GM03348 (cell line): ENCODE measurements at regions not wholly inside any gene's neighbourhood (a gene's known extent, or its start where the extent isn't known, plus 50 kb on each side); places are given as distances from the start of the nearest gene placed in this dataset.
A peak's percentile ranks its signal among the peaks of the same experiment; 100 is the strongest.
"Not testable (repeated sequence)": the region's sequence is repeated elsewhere in the genome, so short reads cannot be mapped to it uniquely, and the experiment has no call there.

Experiments used
- DNase-seq: peaks from one replicate; pipeline ENCODE4 v3.0.0; 2012; ENCODE audit warnings: low spot score

DNA sequence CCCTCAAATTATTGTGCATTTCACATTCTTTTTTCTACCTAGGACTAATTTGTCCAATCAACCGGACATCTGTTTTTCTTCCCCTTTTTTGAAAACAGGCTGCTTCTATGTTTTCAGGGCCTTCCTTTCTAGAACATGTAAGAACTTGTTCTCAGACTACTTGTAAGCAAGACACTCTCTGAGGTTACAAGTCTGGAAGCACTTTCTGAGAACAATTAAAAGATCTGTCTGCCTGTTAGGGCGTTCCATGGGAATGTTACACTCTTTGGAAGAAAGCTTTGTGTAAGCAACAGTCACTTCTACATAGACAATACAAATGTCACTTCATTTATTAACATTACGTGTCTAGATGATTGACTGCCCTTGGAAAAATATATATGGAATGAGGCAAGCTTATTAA is 50.9 kb upstream of the HSPB3 start:
- DNase-seq, result no peak

DNA sequence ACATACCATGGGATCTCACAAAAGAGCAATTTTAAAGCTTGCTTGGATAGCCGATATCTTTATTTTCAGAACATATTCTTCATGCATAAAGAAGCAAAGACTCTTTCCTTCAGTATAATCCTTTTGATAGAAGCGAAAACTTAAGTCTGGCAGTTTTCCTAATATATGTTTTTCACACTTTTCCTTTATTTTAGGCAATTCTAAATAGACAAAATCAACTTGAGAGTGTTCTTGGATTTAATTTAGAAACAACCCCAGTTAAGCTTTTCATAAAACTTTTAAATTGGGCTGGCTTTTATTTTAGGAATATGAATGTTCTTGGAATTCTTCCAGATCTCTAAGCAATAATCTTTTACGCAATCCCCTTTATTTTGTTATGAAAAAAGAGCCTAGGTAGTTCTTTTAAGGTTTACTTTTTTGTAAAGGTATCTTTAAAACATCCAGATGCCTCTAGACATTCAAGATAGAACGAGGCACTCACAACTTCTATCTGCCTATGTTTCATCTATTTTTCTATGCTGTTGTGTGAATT is 51.5 kb upstream of the HSPB3 start:
- no peak for DNase-seq

DNA sequence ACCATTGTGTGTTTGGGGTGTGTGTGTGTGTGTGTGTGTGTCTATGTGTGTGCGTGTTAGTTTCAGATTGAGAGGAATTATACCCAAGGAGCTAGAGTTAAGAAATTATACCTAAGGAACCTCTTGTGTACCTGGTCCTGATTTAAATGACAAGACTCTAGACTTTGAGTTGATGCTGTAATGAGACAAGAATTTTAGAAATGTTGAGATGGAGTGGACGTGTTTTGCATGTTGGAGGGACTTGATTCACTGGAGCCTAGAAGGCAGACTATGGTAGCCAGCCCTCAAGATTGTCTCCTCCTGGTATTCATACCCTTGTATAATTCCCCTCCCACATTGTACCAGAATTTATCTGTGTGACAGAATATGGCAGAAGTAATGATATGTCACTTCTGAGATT is 52.4 kb upstream of the HSPB3 start:
- DNase-seq, result no peak

DNA sequence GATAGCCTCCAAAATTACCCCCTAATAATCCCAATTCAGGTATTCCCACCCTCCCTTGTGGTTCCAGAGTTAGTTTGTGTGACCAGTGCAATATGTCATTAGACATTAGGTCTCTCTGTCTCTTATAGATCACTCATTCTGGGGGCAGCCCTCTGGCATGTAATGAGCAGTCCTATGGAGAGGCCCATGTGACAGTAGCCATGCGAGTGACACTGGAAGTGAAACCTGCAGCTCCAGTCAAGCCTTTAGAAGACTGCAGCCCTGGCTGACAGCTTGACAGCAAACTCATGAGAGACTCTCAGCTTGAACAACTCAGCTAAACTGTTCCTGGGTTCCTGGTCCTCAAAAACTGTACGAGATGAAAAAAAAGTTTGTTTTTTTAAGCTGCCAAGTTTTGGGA is 54.0 kb upstream of the HSPB3 start:
- no peak for DNase-seq

DNA sequence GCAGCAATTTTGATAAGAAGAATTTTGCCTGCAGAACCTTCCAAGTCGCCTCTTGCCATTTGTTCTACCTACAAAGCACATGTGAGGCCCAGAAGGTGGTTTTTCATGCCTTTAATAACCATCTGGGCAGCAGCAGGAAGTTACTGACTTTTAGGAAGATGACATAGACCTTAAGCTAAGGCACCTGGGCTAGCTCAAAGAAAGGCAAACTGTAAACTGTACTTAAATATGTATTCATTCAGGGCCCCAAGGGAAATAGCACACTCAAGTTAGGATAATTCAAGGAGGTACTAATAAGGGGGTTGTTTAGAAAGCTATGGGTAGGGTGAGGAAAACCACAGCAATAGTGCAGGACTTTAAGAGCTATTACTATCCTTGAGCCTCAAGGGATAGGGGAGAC is 57.3 kb upstream of the HSPB3 start:
- no peak for DNase-seq

DNA sequence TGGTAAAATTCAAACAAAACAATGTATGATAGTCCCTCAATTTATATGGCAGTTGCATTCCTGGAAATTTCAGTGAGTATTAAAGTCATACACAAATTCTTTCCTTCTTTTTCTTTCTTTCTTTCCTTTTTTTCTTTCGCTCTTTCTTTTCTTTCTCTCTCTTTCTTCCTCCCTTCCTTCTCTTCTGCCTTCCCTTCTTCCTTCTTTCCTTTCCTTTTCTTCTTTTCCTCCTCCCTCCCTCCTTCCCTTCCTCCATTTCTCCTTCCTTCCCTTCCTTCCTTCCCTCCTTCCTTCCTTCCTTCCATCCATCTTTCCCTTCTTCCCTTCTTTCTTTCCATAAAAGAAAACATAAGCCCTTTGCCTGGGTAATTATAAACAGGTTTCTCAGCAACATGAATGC is 58.1 kb upstream of the HSPB3 start:
- DNase-seq, result no peak

DNA sequence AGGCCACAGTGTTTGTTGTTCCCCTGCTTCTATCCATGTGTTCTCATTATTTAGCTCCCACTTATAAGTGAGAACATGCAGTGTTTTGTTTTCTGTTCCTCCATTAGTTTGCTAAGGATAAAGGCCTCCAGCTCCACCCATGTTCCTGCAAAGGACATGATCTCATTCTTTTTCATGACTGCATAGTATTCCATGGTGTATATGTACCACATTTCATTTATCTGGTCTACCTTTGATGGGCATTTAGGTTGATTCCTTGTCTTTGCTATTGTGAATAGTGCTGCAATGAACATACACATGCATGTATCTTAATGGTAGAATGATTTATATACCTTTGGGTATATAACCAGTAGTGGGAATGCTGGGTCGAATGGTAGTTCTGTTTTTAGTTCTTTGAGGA is 62.5 kb upstream of the HSPB3 start:
- not testable (repeated sequence) for DNase-seq

DNA sequence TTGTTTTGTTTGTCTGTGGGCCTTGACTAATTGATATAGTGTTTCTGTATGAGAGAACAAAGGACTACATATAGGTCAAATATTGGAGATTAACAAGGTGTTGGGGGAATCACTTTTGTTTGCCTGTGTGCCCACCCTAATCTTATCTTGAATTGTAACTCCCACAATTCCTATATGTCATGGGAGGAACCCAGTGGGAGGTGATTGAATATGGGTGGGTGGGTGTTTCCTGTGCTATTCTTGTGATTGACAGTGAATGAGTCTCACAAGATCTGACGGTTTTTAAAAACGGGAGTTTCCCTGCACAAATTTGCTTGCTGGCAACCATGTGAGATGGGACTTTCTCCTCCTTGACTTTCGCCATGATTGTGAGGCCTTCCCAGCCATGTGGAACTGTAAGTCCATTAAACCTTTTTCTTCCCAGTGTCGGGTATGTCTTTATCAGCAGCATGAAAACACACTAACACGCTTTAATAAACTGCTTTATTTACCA is 64.9 kb upstream of the HSPB3 start:
- no peak for DNase-seq

DNA sequence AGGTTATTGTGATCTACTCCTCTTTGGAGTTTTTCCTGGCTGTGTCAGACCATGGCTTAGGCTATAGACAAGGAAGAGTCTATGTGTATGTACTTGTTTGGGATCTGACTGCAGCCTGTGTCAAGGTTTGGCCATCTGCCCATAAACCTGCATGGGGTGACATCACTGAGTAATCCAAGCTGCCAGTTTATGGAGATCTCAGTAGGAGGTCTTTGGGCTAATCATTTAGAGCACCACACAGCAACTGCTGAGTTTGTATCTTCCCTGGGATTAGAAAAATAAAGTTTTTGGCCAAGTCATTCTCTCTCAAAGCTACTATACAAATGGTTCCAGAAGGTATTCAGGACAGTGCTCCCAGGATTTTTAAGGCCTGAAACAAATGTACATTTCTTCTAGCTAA is 65.5 kb upstream of the HSPB3 start:
- no peak for DNase-seq

DNA sequence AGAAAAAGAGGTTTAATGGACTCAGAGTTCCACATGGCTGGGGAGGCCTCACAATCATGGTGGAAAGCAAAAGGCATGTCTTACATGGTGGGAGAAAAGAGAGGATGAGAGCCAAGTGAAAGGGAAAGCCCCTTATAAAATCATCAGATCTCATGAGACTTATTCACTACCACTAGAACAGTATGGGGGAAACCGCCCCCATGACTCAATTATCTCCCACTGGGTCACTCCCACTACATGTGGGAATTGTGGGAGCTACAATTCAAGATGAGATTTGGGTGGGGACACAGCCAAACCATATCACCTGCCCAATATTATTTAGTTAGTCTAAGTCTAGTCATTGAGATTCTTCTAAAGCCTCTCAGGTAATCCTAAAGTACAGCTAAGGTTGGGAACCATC is 66.1 kb upstream of the HSPB3 start:
- DNase-seq, result not testable (repeated sequence)

DNA sequence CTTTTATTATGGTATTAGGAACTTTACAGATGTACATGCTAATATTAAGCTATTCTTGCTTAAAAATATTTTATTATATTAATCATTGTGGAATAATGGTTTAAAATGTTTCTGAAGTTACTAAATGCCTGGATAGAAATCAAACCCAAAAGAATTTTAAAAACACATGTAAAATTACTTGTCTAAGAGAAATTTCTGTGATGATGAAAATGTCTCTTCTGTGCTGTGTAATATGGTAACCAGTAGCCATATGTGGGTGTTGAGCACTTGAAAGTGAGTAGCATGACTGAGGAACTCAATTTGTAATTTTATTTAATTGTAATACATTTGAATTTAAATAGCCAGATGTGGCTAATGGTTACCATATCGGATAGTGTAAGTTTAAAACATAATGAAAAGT is 66.7 kb upstream of the HSPB3 start:
- no peak for DNase-seq

DNA sequence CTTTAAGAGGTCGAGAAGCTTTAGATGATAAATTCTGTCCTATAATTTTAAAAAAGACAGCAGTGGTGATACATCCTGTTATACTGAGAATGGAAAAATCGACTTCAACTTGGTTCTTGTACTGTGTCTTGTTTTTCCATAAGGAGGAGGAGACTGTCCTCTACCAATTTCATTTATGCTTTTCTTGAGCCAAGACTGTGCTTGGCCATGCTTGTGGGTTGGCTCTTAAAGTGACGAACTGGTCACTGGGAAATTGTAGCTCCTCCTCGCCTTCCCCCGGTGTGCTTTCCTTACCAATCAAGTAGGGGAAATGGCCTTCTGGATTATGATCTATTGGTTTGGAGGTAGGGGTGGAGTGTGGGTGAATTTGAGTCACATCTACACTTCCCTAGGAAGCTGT is 67.1 kb upstream of the HSPB3 start:
- peak; percentile 35 for DNase-seq

DNA sequence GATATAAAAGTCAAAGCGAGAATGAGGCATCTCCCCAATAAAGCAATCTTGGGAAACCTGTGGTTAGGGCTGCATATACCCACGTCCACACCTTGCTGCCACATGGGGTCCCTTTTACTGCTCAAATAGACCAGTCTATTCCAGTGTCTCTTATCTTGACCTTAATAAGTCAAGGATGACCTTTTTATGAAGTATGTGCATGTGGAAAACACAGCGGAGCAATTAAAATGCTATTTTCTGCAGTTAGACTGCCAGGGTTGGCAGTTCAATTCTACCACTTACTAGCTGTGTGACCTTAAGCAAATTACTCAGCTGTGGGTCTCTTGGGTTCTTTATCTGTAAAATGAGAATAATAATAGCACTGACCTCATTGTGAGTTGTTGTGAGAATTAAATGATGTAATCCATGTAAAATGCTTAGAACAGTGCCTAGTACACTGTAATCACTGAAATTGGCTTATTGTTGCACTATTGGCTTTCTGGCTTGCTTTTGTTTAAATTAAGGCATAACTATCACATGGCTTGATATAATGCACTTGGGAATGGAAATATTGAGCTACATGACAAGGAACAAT is 67.8 kb upstream of the HSPB3 start:
- no peak for DNase-seq

DNA sequence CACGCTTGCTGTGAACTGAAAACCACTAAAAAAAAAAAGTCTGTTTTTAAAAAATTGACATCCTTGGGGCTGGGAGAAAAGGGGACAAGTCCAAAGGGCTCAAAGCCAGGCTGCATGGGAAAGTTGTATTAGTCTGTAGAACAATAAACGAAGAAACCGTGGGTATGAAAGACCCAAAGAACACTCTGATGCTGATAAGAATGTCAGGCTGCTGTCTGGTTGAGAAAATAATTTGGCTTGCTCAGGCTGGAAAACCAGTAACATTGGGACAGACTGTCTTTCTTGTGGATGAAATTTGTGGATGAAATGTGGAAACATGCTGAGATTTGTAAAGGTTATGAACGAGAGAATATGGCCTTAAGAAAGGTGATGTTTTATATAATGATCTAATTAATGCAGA is 68.5 kb upstream of the HSPB3 start:
- no peak for DNase-seq

DNA sequence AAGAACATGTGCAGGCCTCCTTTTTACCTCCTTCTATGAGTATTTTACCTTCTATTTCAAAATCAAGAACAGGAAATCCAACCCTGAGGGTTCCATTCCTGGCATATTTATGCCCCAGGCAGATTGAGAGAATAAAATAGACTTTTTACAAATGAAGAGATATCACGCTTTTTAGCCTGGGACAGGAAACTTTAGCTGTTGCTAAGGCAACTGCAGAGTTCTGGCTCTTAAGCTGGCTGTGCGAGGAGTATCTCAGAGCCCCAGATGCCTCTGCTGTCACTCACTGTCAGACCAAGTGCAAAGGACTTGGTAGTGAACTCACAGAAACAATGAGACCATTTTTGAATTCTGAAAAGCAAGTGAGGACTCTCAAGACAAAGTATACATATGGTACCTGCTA is 69.5 kb upstream of the HSPB3 start:
- DNase-seq, result no peak

DNA sequence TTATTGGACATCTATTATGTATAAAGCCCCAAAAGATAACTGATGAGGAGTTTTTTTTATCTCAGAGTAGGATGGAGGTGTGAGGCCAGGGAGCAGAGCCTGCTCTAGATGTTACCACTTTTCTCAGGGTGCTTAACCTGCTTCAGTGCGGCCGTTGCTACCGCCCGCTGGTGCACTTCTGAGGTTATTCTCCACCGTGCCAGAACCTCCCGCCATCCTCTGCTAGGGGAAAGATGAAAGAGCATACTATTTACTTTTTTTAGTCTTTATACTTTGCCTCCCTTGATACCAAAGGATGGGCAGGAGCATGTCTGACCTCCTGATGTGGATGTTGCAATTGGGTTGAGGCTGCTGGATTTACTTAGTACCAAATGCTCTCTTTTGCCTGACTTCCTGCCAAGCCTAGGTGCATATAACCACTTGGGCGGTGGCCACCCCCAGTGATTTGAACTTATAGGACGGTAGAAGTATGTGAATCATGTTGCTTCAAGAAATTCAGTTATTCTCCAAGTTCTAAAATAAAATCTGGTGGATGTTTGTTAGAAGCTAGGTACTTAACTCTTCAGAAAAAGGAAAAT is 71.1 kb upstream of the HSPB3 start:
- DNase-seq, result no peak

DNA sequence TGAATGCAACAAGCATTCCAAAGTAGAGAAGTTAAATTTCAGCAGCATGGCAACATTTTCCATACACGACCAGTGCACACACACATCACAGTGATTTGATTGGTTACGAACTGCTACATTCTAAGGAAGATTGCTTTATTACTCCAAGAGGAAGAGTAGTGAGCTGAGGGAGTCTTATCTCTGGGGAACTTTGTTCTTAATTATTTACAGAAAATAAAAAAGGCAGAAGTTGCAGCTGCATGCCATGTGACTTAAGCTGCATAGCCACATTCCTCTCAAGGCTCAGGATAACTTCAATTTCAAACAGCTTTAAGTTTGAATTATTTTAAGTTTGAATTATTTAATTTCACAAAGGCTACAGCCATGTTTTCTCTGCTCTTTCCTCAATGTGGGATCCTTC is 71.6 kb upstream of the HSPB3 start:
- peak; percentile 14 for DNase-seq

DNA sequence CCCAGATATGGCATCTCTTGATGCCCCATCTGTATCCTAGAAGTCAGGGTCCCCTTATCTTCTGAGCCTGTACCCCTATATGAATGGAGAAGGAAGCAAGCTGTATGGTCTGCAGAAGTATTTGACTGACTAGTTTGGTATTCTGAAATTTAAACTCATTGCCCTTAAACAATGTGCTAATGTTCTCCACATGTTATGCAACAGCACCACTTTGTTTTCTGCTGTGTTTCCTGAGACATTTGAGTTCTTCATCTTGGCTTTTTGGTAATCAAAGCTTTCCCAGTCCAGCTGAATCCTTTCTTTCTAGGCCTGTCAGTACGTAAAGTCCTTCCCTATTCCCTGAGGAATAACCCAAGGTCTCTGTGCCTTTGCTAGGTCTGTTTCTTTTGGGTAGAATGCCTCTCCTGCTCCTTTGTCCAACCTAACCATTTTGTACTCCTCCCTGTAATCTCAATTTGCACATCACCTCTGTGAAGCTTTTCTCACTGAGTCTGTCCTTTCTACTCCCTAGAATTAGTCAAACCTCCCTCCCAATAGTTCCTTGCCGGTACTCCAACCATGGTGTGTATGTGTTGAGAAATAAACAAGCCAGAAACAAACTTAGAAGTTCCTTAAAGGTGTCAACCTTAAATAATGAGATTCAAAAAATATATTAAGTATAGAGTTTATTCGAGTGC is 72.1 kb upstream of the HSPB3 start:
- peak; percentile 71 for DNase-seq

DNA sequence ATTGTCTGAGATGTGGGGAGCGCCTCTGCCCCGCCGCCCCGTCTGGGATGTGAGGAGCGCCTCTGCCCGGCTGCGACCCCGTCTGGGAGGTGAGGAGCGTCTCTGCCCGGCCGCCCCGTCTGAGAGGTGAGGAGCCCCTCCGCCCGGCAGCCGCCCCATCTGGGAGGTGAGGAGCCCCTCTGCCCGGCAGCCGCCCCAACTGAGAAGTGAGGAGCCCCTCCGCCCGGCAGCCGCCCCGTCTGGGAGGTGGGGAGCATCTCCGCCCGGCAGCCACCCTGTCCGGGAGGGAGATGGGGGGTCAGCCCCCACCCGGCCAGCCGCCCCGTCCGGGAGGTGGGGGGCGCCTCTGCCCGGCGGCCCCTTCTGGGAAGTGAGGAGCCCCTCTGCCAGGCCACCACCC is 70.9 kb upstream of the ARL15 start:
- DNase-seq, result not testable (repeated sequence)

DNA sequence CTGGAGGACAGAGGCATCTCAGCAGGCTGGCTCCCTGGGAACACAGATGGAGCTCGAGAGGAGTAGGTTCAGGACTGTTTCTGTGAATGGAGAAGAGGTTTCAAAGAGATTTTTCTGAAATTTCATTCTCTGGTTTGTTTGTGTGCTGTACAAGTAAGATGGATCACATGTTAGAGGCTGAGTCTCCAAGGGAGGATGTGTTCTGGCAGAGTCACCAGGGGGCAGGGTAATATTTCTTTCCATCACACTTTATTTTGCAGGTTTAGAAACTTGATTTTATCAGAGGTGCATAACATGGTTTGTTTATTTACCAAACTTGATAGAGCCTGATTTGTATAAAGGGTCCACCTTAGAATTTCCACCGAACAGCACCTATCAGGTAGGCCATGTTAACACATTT is 69.2 kb upstream of the ARL15 start:
- no peak for DNase-seq

DNA sequence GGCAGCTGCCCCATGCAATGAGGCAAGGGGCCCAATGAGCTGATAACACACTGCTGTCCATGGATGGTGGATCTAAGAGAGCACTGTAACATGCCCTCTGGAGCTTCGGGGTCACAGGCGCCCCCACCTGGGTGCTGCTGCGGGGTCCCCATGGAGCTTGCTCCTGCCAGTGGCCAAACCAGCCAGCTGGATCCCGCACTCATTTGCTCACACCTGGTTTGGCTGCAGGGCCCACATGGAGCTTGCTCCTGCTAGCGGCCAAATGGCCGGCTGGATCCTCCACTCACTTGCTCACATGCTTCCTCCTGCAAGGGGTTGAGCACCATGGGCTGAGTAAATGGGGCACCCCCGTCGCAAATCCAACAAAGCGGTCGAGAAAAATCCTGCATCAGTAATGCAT is 68.3 kb upstream of the ARL15 start:
- no peak for DNase-seq

DNA sequence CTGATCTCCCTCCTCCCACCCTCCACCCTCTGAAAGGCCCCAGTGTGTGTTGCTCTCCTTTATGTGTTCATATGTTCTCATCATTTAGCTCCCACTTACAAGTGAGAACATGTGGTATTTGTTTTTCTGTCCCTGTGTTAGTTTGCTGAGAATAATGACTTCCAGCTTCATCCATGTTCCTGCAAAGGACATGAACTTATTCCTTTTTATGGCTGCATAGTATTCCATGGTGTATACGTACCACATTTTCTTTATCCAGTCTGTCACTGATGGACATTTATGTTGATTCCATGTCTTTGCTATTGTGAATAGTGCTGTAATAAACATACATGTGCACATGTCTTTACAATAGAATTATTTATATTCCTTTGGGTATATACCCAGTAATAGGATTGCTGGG is 67.0 kb upstream of the ARL15 start:
- DNase-seq, result not testable (repeated sequence)

DNA sequence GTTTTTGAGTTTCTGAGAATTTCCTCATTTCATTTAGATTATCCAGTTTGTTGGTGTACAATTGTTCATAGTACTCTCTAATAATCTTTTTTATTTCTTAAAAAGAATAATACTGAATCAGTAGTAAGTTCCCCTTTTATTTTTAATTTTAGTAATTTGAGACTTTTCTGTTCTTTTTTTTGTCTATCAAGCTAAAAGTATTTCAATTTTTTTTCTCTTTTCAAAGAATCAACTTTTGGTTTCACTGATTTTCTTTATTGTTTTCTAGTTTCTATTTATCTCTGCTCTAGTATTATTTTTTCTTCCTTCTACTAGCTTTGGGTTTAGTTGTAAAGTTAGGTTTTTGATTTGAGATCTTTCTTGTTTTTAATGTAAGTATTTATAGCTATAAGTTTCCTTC is 60.6 kb upstream of the ARL15 start:
- DNase-seq, result no peak

DNA sequence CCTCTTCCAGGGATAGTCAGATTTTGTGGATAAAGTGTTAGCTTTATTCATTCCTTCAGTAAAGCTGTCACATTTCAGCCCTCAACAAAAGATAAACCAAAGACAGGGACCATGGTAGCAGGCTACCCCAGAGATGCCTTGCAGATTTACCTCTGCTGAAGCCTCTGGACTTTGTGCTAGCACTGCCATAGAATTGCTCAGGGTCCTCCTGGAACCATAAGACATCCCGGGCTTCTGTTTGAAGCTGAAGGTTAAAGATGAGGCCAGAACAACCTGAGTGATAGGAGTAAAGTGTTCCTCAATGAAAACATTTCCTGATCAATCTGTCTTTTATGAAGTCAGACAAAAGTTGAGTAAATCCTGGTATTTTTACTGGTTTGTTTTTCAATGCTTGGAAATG is 57.5 kb upstream of the ARL15 start:
- DNase-seq, result no peak
